ENCODE measurements at regions not wholly inside any gene's neighbourhood (a gene's known extent, or its start where the extent isn't known, plus 50 kb on each side); places are given as distances from the start of the nearest gene placed in this dataset.

GRCh38 chr1:199357599-199357998 is 669.9 kb upstream of the NR5A2 start:
- DNase-seq (ENCODE audit: extremely low spot score, unreplicated experiment): no peak
- TF ChIP-seq CTCF (IDR thresholded peaks at IDR 0.05): no peak
- Mint-ChIP-seq H3K9me3 (ENCODE audit: unreplicated experiment) (peaks cover 11% of the 10 kb centered on the region), H3K27me3 (ENCODE audit: unreplicated experiment) (no peaks in the 10 kb centered on the region), H3K4me1 (ENCODE audit: unreplicated experiment) (peaks cover 12% of the 10 kb centered on the region), H3K27ac (ENCODE audit: unreplicated experiment) (no peak overlapping the region), H3K36me3 (ENCODE audit: unreplicated experiment) (no peaks in the 10 kb centered on the region), H3K4me3 (ENCODE audit: unreplicated experiment) (no peak overlapping the region)

GRCh38 chr1:199362996-199363395 is 664.5 kb upstream of the NR5A2 start:
- no peaks in the 10 kb centered on the region for H3K4me1 Mint-ChIP-seq (ENCODE audit: unreplicated experiment)
- peaks cover 2% of the 10 kb centered on the region for H3K36me3 Mint-ChIP-seq (ENCODE audit: unreplicated experiment)
- H3K9me3 Mint-ChIP-seq (ENCODE audit: unreplicated experiment): no peaks in the 10 kb centered on the region
- H3K27ac Mint-ChIP-seq (ENCODE audit: unreplicated experiment): no peak overlapping the region
- H3K27me3 Mint-ChIP-seq (ENCODE audit: unreplicated experiment): no peaks in the 10 kb centered on the region
- DNase-seq (ENCODE audit: extremely low spot score, unreplicated experiment): no peak
- H3K4me3 Mint-ChIP-seq (ENCODE audit: unreplicated experiment): no peak overlapping the region
- TF ChIP-seq CTCF (IDR thresholded peaks at IDR 0.05): no peak

GRCh38 chr1:199373139-199373538 is 654.4 kb upstream of the NR5A2 start:
- DNase-seq (ENCODE audit: extremely low spot score, unreplicated experiment): no peak
- Mint-ChIP-seq H3K27me3 (ENCODE audit: unreplicated experiment) (no peaks in the 10 kb centered on the region), H3K4me3 (ENCODE audit: unreplicated experiment) (no peak overlapping the region), H3K4me1 (ENCODE audit: unreplicated experiment) (peaks cover 3% of the 10 kb centered on the region), H3K36me3 (ENCODE audit: unreplicated experiment) (peaks cover 9% of the 10 kb centered on the region), H3K9me3 (ENCODE audit: unreplicated experiment) (peaks cover 18% of the 10 kb centered on the region), H3K27ac (ENCODE audit: unreplicated experiment) (no peak overlapping the region)
- TF ChIP-seq CTCF (IDR thresholded peaks at IDR 0.05): no peak

GRCh38 chr1:199377211-199377610 is 650.3 kb upstream of the NR5A2 start:
- no peak for DNase-seq (ENCODE audit: extremely low spot score, unreplicated experiment)
- Mint-ChIP-seq H3K9me3 (ENCODE audit: unreplicated experiment) (peaks cover 9% of the 10 kb centered on the region), H3K27ac (ENCODE audit: unreplicated experiment) (no peak overlapping the region), H3K27me3 (ENCODE audit: unreplicated experiment) (no peaks in the 10 kb centered on the region), H3K4me3 (ENCODE audit: unreplicated experiment) (no peak overlapping the region), H3K4me1 (ENCODE audit: unreplicated experiment) (no peaks in the 10 kb centered on the region), H3K36me3 (ENCODE audit: unreplicated experiment) (no peaks in the 10 kb centered on the region)
- no peak for TF ChIP-seq CTCF (IDR thresholded peaks at IDR 0.05)

- Mint-ChIP-seq H3K4me3 (ENCODE audit: unreplicated experiment) (no peak overlapping the region), H3K36me3 (ENCODE audit: unreplicated experiment) (no peaks in the 10 kb centered on the region), H3K4me1 (ENCODE audit: unreplicated experiment) (peaks cover 9% of the 10 kb centered on the region), H3K9me3 (ENCODE audit: unreplicated experiment) (no peaks in the 10 kb centered on the region), H3K27ac (ENCODE audit: unreplicated experiment) (no peak overlapping the region), H3K27me3 (ENCODE audit: unreplicated experiment) (no peaks in the 10 kb centered on the region)
- no peak for DNase-seq (ENCODE audit: extremely low spot score, unreplicated experiment)
- TF ChIP-seq CTCF (IDR thresholded peaks at IDR 0.05): no peak
Observed at GRCh38 chr1:199383793-199384192, 643.7 kb upstream of the NR5A2 start.
